ENCODE measurements at regions not wholly inside any gene's neighbourhood (a gene's known extent, or its start where the extent isn't known, plus 50 kb on each side); places are given as distances from the start of the nearest gene placed in this dataset.
A peak's percentile ranks its signal among the peaks of the same experiment; 100 is the strongest.

GRCh38 chr10:92761571-92761970 lies 71.8 kb downstream of the HHEX start:
- Histone ChIP-seq H3K18ac (ENCODE audit: low read depth, low read length) (peak overlapping the region; percentile 46; the same call in 1 of the 2 replicates), H4K8ac (ENCODE audit: low read depth in 2 of 2, low read length in 2 of 2) (0 out of 4 replicates have a peak overlapping the region, but pooled peaks have one; percentile 10 to 57), H4K91ac (ENCODE audit: insufficient read depth, low read depth, low read length) (peak overlapping the region; percentile 1; the same call in 1 of the 2 replicates), H3K9ac (ENCODE audit: low read depth, low read length) (no peak overlapping the region), H2BK5ac (ENCODE audit: low read depth, low read length, poor library complexity, severe bottlenecking) (no peak overlapping the region), H3K9me3 (ENCODE audit: control insufficient read depth, insufficient read depth, low read length) (no peaks in the 10 kb centered on the region), H3K27ac (ENCODE audit: insufficient read depth, low read length) (no peak overlapping the region), H2AK5ac (ENCODE audit: low read depth, low read length) (no peak overlapping the region), H3K27me3 (ENCODE audit: control insufficient read depth, insufficient read depth, low read length) (no peaks in the 10 kb centered on the region), H3K4me2 (ENCODE audit: low read depth, low read length) (no peak overlapping the region), H3K4me3 (ENCODE audit: insufficient read depth, low read depth, low read length) (no peak overlapping the region), H3K4me1 (ENCODE audit: control insufficient read depth, insufficient read depth, low read length) (peaks cover 14% of the 10 kb centered on the region), H3K9me1 (ENCODE audit: insufficient read depth, low read length) (peaks cover 15% of the 10 kb centered on the region), H2AFZ (replicated peaks; ENCODE audit: low read length, poor library complexity) (no peak overlapping the region), H2BK20ac (ENCODE audit: low read depth, low read length) (peak overlapping the region; percentile 60), H3K23ac (ENCODE audit: low read depth, low read length) (no peak overlapping the region), H4K5ac (ENCODE audit: low read depth, low read length) (peak overlapping the region; percentile 76; the same call in 1 of the 2 replicates), H3K36me3 (ENCODE audit: control insufficient read depth, insufficient read depth, low read length) (no peaks in the 10 kb centered on the region), H4K20me1 (ENCODE audit: insufficient read depth, low read length) (no peaks in the 10 kb centered on the region), H3K79me1 (ENCODE audit: low read depth in 1 of 2, low read length in 2 of 2) (no peaks in the 10 kb centered on the region), H3K14ac (replicated peaks; ENCODE audit: low read depth, low read length) (peak overlapping the region; percentile 48), H2BK120ac (ENCODE audit: low read depth, low read length) (peak overlapping the region; percentile 27), H3K4ac (ENCODE audit: low read depth, low read length) (peak overlapping the region; percentile 6; the same call in 1 of the 2 replicates), H2BK15ac (ENCODE audit: low read depth, low read length) (peak overlapping the region; percentile 97; the same call in 2 of the 3 replicates), H2AK9ac (replicated peaks; ENCODE audit: low read depth, low read length, poor library complexity) (no peak overlapping the region), H3K56ac (ENCODE audit: extremely low read depth, insufficient read depth, low read length) (no peak overlapping the region)
- intact Hi-C loops (cut with micrococcal nuclease): no loop called here
- no peak for DNase-seq
- no peak for ATAC-seq (ENCODE audit: low read depth)
- TF ChIP-seq MXI1 (IDR thresholded peaks at IDR 0.05; ENCODE audit: borderline replicate concordance, low read depth, low read length) (no peak), SMC3 (IDR thresholded peaks at IDR 0.05; ENCODE audit: low read depth, low read length) (no peak), USF2 (IDR thresholded peaks at IDR 0.05; ENCODE audit: low read depth, low read length) (no peak), MAFK (IDR thresholded peaks at IDR 0.05; ENCODE audit: low read depth, low read length) (no peak), POLR2A (IDR thresholded peaks at IDR 0.05; ENCODE audit: low read depth, low read length) (no peak), FOS (IDR thresholded peaks at IDR 0.05; ENCODE audit: low read depth, low read length) (no peak)
- no TSS peak for BruUV-seq (replicated peaks)
- dilution Hi-C loops (cut with HindIII; ENCODE audit: low sequenced_read_pairs, unreplicated experiment): no loop called here
- CTCF ChIA-PET: interaction anchor here (0.6 to 1.5 kb wide), 3 partner anchors 20 to 107 kb away, joined by 3 read pairs; no protein-coding TSS in a partner anchor
- in situ Hi-C loops (cut with MboI; ENCODE audit: low sequenced_read_pairs): no loop called here
- WGBS, 2 experiments (ENCODE audit: extremely low coverage in 2 of 2, insufficient read length in 1 of 2): no CpG with 5 or more reads among the region's 4 CpGs
- POLR2A ChIA-PET (ENCODE audit: unreplicated experiment): no interaction called here

All from IMR-90 (cell line).